ENCODE measurements at regions not wholly inside any gene's neighbourhood (a gene's known extent, or its start where the extent isn't known, plus 50 kb on each side); places are given as distances from the start of the nearest gene placed in this dataset.

GRCh38 chr16:86080982-86081381 is 182.0 kb downstream of the IRF8 start:
- peaks cover 0 to 5% of the 10 kb centered on the region in 2 donors for H3K27me3 ChIP-seq (ENCODE audit: control insufficient read depth in 2 of 2, insufficient read depth in 2 of 2, low read length in 2 of 2)
- Mint-ChIP-seq H3K27ac (no peak overlapping the region), H3K36me3 (no peaks in the 10 kb centered on the region), H3K27me3 (ENCODE audit: low read depth in 3 of 3) (peaks cover 12 to 15% (median 14%) of the 10 kb centered on the region in 3 donors), H3K9me3 (peaks cover 0 to 1% (median 0%) of the 10 kb centered on the region in 7 donors), H3K4me1 (no peaks in the 10 kb centered on the region), H3K4me3 (no peak overlapping the region)
- no peak overlapping the region for H3K27ac ChIP-seq (ENCODE audit: low read depth in 1 of 2, low read length in 2 of 2)
- 100% methylated on average over 1 of the region's 6 CpGs for WGBS (ENCODE audit: insufficient coverage)
- H3K79me2 ChIP-seq (ENCODE audit: insufficient read depth, low read length): no peaks in the 10 kb centered on the region
- TF ChIP-seq CTCF (IDR thresholded peaks at IDR 0.05): no peak
- H3K9me3 ChIP-seq (replicated peaks in 1 of 2; ENCODE audit: control insufficient read depth in 1 of 2, insufficient read depth in 1 of 2, low read length in 2 of 2): no peaks in the 10 kb centered on the region
- no peaks in the 10 kb centered on the region for H3K36me3 ChIP-seq (replicated peaks in 1 of 2; ENCODE audit: control insufficient read depth in 1 of 2, insufficient read depth in 2 of 2, low read length in 2 of 2)
- DNase-seq: no peak
- H4K20me1 ChIP-seq (ENCODE audit: insufficient read depth, low read length): no peaks in the 10 kb centered on the region
- H3K9ac ChIP-seq (ENCODE audit: insufficient read depth, low read length, poor library complexity, severe bottlenecking): no peak overlapping the region
- H3K4me3 ChIP-seq (replicated peaks in 1 of 3; ENCODE audit: low read depth in 2 of 3, low read length in 3 of 3): no peak overlapping the region
- H3K4me2 ChIP-seq (replicated peaks; ENCODE audit: extremely low read depth, low read length, poor library complexity, severe bottlenecking): no peak overlapping the region
- H3K4me1 ChIP-seq (ENCODE audit: control insufficient read depth in 1 of 2, insufficient read depth in 2 of 2, low read length in 2 of 2): no peaks in the 10 kb centered on the region
- H2AFZ ChIP-seq (ENCODE audit: insufficient read depth, low read depth, low read length, poor library complexity, severe bottlenecking): no peak overlapping the region
- intact Hi-C loops (cut with micrococcal nuclease): no loop called here

GRCh38 chr16:86082418-86083030 is 183.6 kb downstream of the IRF8 start:
- no peak overlapping the region for H3K9ac ChIP-seq (ENCODE audit: insufficient read depth, low read length, poor library complexity, severe bottlenecking)
- DNase-seq: no peak
- H3K4me2 ChIP-seq (replicated peaks; ENCODE audit: extremely low read depth, low read length, poor library complexity, severe bottlenecking): no peak overlapping the region
- H3K27me3 ChIP-seq (ENCODE audit: control insufficient read depth in 2 of 2, insufficient read depth in 2 of 2, low read length in 2 of 2): peaks cover 0 to 5% of the 10 kb centered on the region in 2 donors
- H3K9me3 ChIP-seq (replicated peaks in 1 of 2; ENCODE audit: control insufficient read depth in 1 of 2, insufficient read depth in 1 of 2, low read length in 2 of 2): no peaks in the 10 kb centered on the region
- Mint-ChIP-seq H3K4me1 (no peaks in the 10 kb centered on the region), H3K36me3 (no peaks in the 10 kb centered on the region), H3K27ac (no peak overlapping the region), H3K27me3 (ENCODE audit: low read depth in 3 of 3) (peaks cover 12 to 17% (median 16%) of the 10 kb centered on the region in 3 donors), H3K4me3 (no peak overlapping the region), H3K9me3 (peaks cover 0 to 1% (median 0%) of the 10 kb centered on the region in 7 donors)
- H3K36me3 ChIP-seq (replicated peaks in 1 of 2; ENCODE audit: control insufficient read depth in 1 of 2, insufficient read depth in 2 of 2, low read length in 2 of 2): no peaks in the 10 kb centered on the region
- 89% methylated on average over 4 of the region's 10 CpGs for whole genome bisulfite sequencing (ENCODE audit: insufficient coverage)
- no peak overlapping the region for H3K27ac ChIP-seq (ENCODE audit: low read depth in 1 of 2, low read length in 2 of 2)
- H3K79me2 ChIP-seq (ENCODE audit: insufficient read depth, low read length): no peaks in the 10 kb centered on the region
- H3K4me3 ChIP-seq (replicated peaks in 1 of 3; ENCODE audit: low read depth in 2 of 3, low read length in 3 of 3): no peak overlapping the region
- no peaks in the 10 kb centered on the region for H3K4me1 ChIP-seq (ENCODE audit: control insufficient read depth in 1 of 2, insufficient read depth in 2 of 2, low read length in 2 of 2)
- H4K20me1 ChIP-seq (ENCODE audit: insufficient read depth, low read length): no peaks in the 10 kb centered on the region
- no peak overlapping the region for H2AFZ ChIP-seq (ENCODE audit: insufficient read depth, low read depth, low read length, poor library complexity, severe bottlenecking)
- intact Hi-C loops (cut with micrococcal nuclease): no loop called here
- no peak for TF ChIP-seq CTCF (IDR thresholded peaks at IDR 0.05)
